Gastroesophageal sphincter (tissue), 4 donors: ENCODE measurements at regions not wholly inside any gene's neighbourhood (a gene's known extent, or its start where the extent isn't known, plus 50 kb on each side); places are given as distances from the start of the nearest gene placed in this dataset.
A peak's percentile ranks its signal among the peaks of the same experiment; 100 is the strongest.

Source experiments
- ATAC-seq: fragments of 150-250 bp; one replicate; pipeline ENCODE4 v1.9.1; 2016; ENCODE audit warnings: mild to moderate bottlenecking, moderate library complexity
- H3K27ac ChIP-seq, 4 donors: fragments of 200-600 bp; sonication (generic) in 3 of 4; 1 replicate in 3 of 4; 2 replicates in 1 of 4; pipeline ENCODE4 v1.5.1; 2016 to 2019
- H3K27me3 ChIP-seq: fragments of 200-600 bp; sonication (generic); one replicate; pipeline ENCODE4 v1.5.1; 2019
- H3K36me3 ChIP-seq, 2 donors: fragments of 200-600 bp; sonication (generic); one replicate each; pipeline ENCODE4 v1.5.1; 2019; ENCODE audit warnings: control low read depth in 1 of 2
- H3K4me1 ChIP-seq, 3 donors: fragments of 200-600 bp; sonication (generic); 1 replicate in 2 of 3; 2 replicates in 1 of 3; pipeline ENCODE4 v1.5.1; 2016 to 2019; ENCODE audit warnings: control low read depth in 2 of 3
- H3K4me3 ChIP-seq, 2 donors: fragments of 200-600 bp; sonication (generic); one replicate each; pipeline ENCODE4 v1.5.1; 2019; ENCODE audit warnings: mild to moderate bottlenecking in 1 of 2, moderate library complexity in 1 of 2
- H3K9me3 ChIP-seq, 3 donors: fragments of 200-600 bp; sonication (generic); one replicate each; pipeline ENCODE4 v1.5.1; 2017 to 2019; ENCODE audit warnings: control low read depth in 2 of 3
- EP300 ChIP-seq: sonication (generic); formaldehyde crosslinking; IDR thresholded peaks from one replicate; pipeline ENCODE4 v1.6.1; 2017; ENCODE audit warnings: antibody characterized with exemption, mild to moderate bottlenecking
- POLR2A ChIP-seq, 2 donors: fragments of 450-650 bp; IDR thresholded peaks; one replicate each; pipeline ENCODE4 v1.6.1; 2017; ENCODE audit warnings: antibody characterized with exemption in 2 of 2, mild to moderate bottlenecking in 2 of 2, moderate library complexity in 1 of 2
- POLR2AphosphoS5 ChIP-seq: sonication (generic); formaldehyde crosslinking; IDR thresholded peaks from one replicate; pipeline ENCODE4 v1.6.1; 2017; ENCODE audit warnings: antibody characterized with exemption
- WGBS, 2 donors: methylation state at CpG; one replicate each; pipeline ENCODE4 v1.1.5; 2018; ENCODE audit warnings: low coverage in 1 of 2; 5-methylcytosine and 5-hydroxymethylcytosine counted together
- TF ChIP-seq, protein P1 (sequence below), 4 experiments: fragments of 200-600 bp in 2 of 4; fragments of 450-650 bp in 2 of 4; sonication (generic) in 1 of 4; IDR thresholded peaks; one replicate each; pipeline ENCODE4 v1.5.1; 2017 to 2019; ENCODE audit warnings: antibody characterized with exemption in 4 of 4, mild to moderate bottlenecking in 2 of 4, moderate library complexity in 2 of 4

DNA sequence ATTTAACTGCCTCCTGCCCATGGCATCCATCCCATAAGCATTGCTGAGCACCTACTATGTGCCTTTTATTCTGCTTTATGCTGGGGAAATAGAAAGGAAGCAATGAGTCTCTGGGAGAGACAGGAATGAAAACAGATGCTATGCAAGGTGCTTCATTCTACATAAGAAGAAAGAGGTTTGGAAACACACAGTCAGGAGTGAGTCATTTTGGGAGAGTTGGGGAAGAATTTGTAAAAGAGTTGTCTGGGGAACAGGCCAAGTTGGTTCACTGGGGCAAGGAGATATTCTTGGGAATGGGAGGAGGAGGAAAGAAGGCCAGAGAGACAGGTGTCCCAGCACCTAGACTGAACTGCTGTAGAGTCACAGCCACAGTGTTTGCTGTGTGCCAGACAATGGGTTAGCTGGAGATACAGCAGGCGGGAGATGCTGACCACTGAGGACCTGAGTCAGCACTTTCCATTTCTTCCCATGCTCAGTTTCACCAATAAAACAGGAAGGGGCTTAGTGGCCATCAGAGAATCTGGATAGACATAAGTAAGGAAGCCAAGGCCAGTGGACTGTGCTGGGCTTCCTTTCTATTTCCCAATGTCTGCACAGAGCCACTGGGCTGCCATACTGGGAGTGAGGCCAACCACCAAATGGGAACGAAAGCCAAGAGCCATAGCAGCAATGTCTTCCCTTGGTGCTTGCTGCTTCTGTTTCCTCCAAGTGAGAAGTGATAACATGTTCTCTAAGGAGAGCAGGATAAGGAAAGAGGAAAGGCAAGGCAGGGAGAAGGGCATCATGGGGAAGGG is 187.7 kb upstream of the USP24 start:
- WGBS, 2 donors: 100% methylated on average over 1 of the region's 2 CpGs
- H3K27ac ChIP-seq: no peak overlapping the region
- ATAC-seq: no peak
- H3K4me1 ChIP-seq: peaks cover 0 to 12% (median 0%) of the 10 kb centered on the region in 3 donors
- H3K36me3 ChIP-seq: no peaks in the 10 kb centered on the region
- no peaks in the 10 kb centered on the region for H3K27me3 ChIP-seq
- no peaks in the 10 kb centered on the region for H3K9me3 ChIP-seq
- H3K4me3 ChIP-seq: no peak overlapping the region
- TF ChIP-seq EP300 (no peak), POLR2A (IDR thresholded peaks at IDR 0.05) (no peak), POLR2AphosphoS5 (no peak)
- TF ChIP-seq, protein P1, sequence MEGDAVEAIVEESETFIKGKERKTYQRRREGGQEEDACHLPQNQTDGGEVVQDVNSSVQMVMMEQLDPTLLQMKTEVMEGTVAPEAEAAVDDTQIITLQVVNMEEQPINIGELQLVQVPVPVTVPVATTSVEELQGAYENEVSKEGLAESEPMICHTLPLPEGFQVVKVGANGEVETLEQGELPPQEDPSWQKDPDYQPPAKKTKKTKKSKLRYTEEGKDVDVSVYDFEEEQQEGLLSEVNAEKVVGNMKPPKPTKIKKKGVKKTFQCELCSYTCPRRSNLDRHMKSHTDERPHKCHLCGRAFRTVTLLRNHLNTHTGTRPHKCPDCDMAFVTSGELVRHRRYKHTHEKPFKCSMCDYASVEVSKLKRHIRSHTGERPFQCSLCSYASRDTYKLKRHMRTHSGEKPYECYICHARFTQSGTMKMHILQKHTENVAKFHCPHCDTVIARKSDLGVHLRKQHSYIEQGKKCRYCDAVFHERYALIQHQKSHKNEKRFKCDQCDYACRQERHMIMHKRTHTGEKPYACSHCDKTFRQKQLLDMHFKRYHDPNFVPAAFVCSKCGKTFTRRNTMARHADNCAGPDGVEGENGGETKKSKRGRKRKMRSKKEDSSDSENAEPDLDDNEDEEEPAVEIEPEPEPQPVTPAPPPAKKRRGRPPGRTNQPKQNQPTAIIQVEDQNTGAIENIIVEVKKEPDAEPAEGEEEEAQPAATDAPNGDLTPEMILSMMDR (IDR thresholded peaks at IDR 0.05): no peak

DNA sequence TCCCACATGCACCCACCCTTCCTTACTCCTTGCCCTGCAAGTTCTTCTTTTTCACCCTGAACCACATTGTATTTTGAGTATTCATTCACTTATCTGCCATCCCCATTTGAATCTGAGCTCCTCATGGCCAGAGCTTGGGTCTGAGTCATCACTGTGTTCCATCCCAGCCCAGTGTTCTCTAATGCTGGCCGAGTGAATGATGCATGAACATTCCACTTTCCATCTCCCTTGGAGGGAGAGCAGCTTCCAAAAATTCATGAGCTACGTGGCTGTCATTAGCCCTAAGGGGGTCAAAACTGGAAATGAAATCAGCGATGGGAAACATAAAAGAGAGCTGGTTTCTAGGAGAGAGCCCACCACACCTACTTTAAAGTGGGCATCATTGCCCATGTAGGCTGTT is 187.0 kb upstream of the USP24 start:
- WGBS, 2 donors: 79% methylated on average over 2 of the region's 3 CpGs; no CpG with 5 or more reads in 1 of the 2 donors

DNA sequence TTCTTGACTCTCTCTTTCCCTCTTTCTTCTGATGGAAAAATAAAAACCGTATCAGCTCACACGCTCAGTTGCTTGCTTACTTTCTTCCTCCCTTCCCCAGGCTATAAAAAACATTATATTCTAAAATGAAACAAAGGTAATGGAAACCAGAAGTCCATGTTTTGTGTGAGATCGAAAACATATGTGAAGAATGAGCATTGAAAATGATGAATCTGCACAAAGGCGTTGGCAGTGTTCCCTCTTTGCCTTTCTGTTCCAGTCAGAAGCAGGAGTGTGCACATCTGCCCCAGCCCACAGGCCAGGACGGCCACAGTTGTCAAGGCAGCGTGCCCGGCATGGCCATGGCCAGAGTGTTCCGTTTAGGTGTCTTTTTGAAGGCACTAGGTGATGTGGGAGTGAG is 185.3 kb upstream of the USP24 start:
- Histone ChIP-seq H3K36me3 (no peaks in the 10 kb centered on the region), H3K27me3 (no peaks in the 10 kb centered on the region), H3K4me1 (peaks cover 0 to 17% (median 0%) of the 10 kb centered on the region in 3 donors), H3K4me3 (no peak overlapping the region), H3K27ac (no peak overlapping the region), H3K9me3 (no peaks in the 10 kb centered on the region)
- WGBS, 2 donors: 63 to 71% methylated on average over 6 to 8 of the region's 8 CpGs
- no peak for ATAC-seq
- TF ChIP-seq, protein P1 (IDR thresholded peaks at IDR 0.05): no peak

More for the DNA sequence above, 187.0 kb upstream of the USP24 start:
- Histone ChIP-seq H3K9me3 (no peaks in the 10 kb centered on the region), H3K27ac (no peak overlapping the region), H3K4me1 (peaks cover 0 to 17% (median 0%) of the 10 kb centered on the region in 3 donors), H3K36me3 (no peaks in the 10 kb centered on the region), H3K27me3 (no peaks in the 10 kb centered on the region), H3K4me3 (no peak overlapping the region)
- ATAC-seq: peak; percentile 79
- no peak for TF ChIP-seq POLR2AphosphoS5
- TF ChIP-seq, protein P1 (IDR thresholded peaks at IDR 0.05): no peak
- TF ChIP-seq POLR2A (IDR thresholded peaks at IDR 0.05): no peak
- TF ChIP-seq EP300: no peak

DNA sequence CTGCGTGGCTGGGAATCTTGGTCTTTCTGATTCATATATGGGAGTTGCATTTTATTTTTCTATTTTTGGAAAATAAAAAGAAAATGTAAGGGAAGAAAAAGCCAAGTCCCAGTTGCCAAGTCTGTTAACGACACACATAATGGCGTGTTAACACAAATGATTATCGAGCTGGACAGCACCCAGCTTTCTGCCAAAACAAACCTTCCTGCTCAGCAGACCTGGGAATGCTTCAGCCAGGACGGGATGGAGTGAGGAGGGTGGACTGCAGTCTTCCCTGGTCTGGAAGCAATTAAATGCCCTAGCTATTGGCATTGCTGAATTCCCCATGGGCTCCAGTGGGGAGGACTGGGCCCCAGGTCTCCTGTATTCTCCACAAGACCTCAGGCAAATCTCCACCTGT is 184.2 kb upstream of the USP24 start:
- H3K4me3 ChIP-seq: no peak overlapping the region
- H3K36me3 ChIP-seq: no peaks in the 10 kb centered on the region
- TF ChIP-seq, protein P1 (IDR thresholded peaks at IDR 0.05): no peak
- TF ChIP-seq EP300 (no peak), POLR2A (IDR thresholded peaks at IDR 0.05) (no peak), POLR2AphosphoS5 (no peak)
- H3K27ac ChIP-seq: no peak overlapping the region
- ATAC-seq: no peak
- H3K9me3 ChIP-seq: peaks cover 0 to 4% (median 0%) of the 10 kb centered on the region in 3 donors
- H3K27me3 ChIP-seq: no peaks in the 10 kb centered on the region
- WGBS, 2 donors: 23 to 33% methylated on average over 4 to 5 of the region's 5 CpGs
- peaks cover 0 to 17% (median 0%) of the 10 kb centered on the region in 3 donors for H3K4me1 ChIP-seq

DNA sequence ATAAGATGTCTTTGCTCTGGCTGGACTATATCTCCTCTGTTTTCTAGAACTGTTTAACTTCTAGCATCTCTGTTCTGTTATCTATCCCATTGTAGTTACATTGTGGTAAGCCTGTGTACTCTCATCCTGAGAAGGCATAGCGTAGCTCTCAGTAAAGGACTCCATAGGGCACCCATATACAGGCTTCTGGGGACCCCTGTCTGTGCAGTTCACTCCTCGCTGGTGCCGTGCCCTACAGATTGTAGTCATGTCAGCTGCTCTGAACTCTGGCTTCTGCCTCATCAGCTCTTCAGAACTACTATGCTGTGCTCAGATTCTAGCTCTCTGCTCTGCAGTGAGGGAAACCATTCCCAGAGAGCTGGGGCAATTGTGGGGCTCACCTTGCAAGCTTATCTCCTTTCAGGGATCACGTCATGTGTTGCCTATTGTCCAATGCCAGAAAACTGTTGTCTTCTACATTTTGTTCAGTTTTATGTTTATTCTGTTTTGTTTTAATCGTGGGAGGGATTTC is 181.3 kb upstream of the USP24 start:
- WGBS, 2 donors: 86 to 100% methylated on average over 4 to 5 of the region's 5 CpGs
- TF ChIP-seq EP300: no peak
- no peak overlapping the region for H3K4me3 ChIP-seq
- H3K27ac ChIP-seq: no peak overlapping the region
- no peaks in the 10 kb centered on the region for H3K36me3 ChIP-seq
- no peak for ATAC-seq
- no peaks in the 10 kb centered on the region for H3K27me3 ChIP-seq
- H3K9me3 ChIP-seq: peaks cover 0 to 8% (median 0%) of the 10 kb centered on the region in 3 donors
- H3K4me1 ChIP-seq: peaks cover 0 to 17% (median 0%) of the 10 kb centered on the region in 3 donors
